SK-N-SH (cell line): ENCODE measurements at regions not wholly inside any gene's neighbourhood (a gene's known extent, or its start where the extent isn't known, plus 50 kb on each side); places are given as distances from the start of the nearest gene placed in this dataset.

Source experiments
- CTCF ChIA-PET: fragments of 300-600, 350-600 bp; formaldehyde crosslinking; extraction: SDS; loops from one replicate; lab custom pipeline; 2021; lab: Yijun Ruan, JAX
- POLR2A ChIA-PET: fragments of 350-600 bp; sonication (Branson Sonifier 250); formaldehyde crosslinking; extraction: SDS; loops from one replicate; lab custom pipeline; 2020; ENCODE audit warnings: antibody characterized with exemption, inconsistent platforms; lab: Yijun Ruan, JAX
- DNase-seq: peaks from one replicate; pipeline ENCODE4 v3.0.0; 2012
- H2AFZ ChIP-seq: fragments of 200-600 bp; sonication (generic); 2 replicates; pipeline ENCODE4 v1.8.1; 2016; ENCODE audit warnings: antibody characterized with exemption, mild to moderate bottlenecking, low read depth
- H3F3A ChIP-seq: fragments of 200-600 bp; sonication (generic); replicated peaks from 2 replicates; pipeline ENCODE3; 2016; ENCODE audit warnings: antibody characterized with exemption, mild to moderate bottlenecking; ENCODE audit not compliant: insufficient read depth
- H3K27ac ChIP-seq, 2 experiments: fragments of 200-500 bp in 1 of 2; fragments of 200-600 bp in 1 of 2; sonication (Bioruptor generic) in 1 of 2; sonication (generic), shearing (Covaris generic) in 1 of 2; 2 replicates each; pipeline versions ENCODE4 v1.5.1 to v1.6.1; 2014 to 2016; ENCODE audit warnings: low read depth in 2 of 2, inconsistent platforms in 1 of 2, low read length in 1 of 2, mild to moderate bottlenecking in 1 of 2, mixed read lengths in 1 of 2
- H3K27me3 ChIP-seq: fragments of 200-600 bp; sonication (generic), shearing (Covaris generic); 2 replicates; pipeline ENCODE4 v1.6.1; 2016; ENCODE audit warnings: mixed run types; ENCODE audit not compliant: insufficient read depth
- H3K36me3 ChIP-seq, 2 experiments: fragments of 200-500 bp in 1 of 2; fragments of 200-600 bp in 1 of 2; sonication (Bioruptor generic) in 1 of 2; sonication (generic) in 1 of 2; replicated peaks in 1 of 2; 2 replicates each; pipeline versions ENCODE3 to v1.5.1; 2014 to 2016; ENCODE audit warnings: low read length in 1 of 2, mild to moderate bottlenecking in 1 of 2; ENCODE audit not compliant: insufficient read depth in 2 of 2, control insufficient read depth in 1 of 2
- H3K4me1 ChIP-seq, 2 experiments: fragments of 200-500 bp in 1 of 2; fragments of 200-600 bp in 1 of 2; sonication (Bioruptor generic) in 1 of 2; sonication (generic), shearing (Covaris generic) in 1 of 2; 2 replicates each; pipeline versions ENCODE4 v1.5.1 to v1.6.1; 2014 to 2016; ENCODE audit warnings: low read depth in 1 of 2, low read length in 1 of 2, mixed run types in 1 of 2; ENCODE audit not compliant: insufficient read depth in 2 of 2, control insufficient read depth in 1 of 2
- H3K4me2 ChIP-seq: fragments of 200-600 bp; sonication (generic), shearing (Covaris generic); 2 replicates; pipeline ENCODE4 v1.6.1; 2017; ENCODE audit warnings: mixed run types
- H3K4me3 ChIP-seq, 2 experiments: fragments of 200-500 bp in 1 of 2; fragments of 200-600 bp in 1 of 2; sonication (Bioruptor generic) in 1 of 2; sonication (generic), shearing (Covaris generic) in 1 of 2; 2 replicates each; pipeline versions ENCODE4 v1.5.1 to v1.8.1; 2014 to 2016; ENCODE audit warnings: low read depth in 2 of 2, inconsistent platforms in 1 of 2, low read length in 1 of 2, mild to moderate bottlenecking in 1 of 2, mixed read lengths in 1 of 2, moderate library complexity in 1 of 2
- H3K79me2 ChIP-seq: fragments of 200-600 bp; sonication (generic); 2 replicates; pipeline ENCODE4 v1.8.1; 2017; ENCODE audit warnings: mild to moderate bottlenecking; ENCODE audit not compliant: insufficient read depth
- H3K9ac ChIP-seq: fragments of 200-600 bp; sonication (generic); 2 replicates; pipeline ENCODE4 v1.6.1; 2017; ENCODE audit warnings: mixed run types
- H3K9me2 ChIP-seq: fragments of 200-600 bp; sonication (generic); 2 replicates; pipeline ENCODE4 v1.6.1; 2017; ENCODE audit warnings: mixed run types
- H3K9me3 ChIP-seq: fragments of 200-600 bp; sonication (generic); 2 replicates; pipeline ENCODE4 v1.6.1; 2017; ENCODE audit warnings: mixed run types, mild to moderate bottlenecking, moderate library complexity
- H4K20me1 ChIP-seq: fragments of 200-600 bp; sonication (generic); 2 replicates; pipeline ENCODE4 v1.6.1; 2017; ENCODE audit warnings: mild to moderate bottlenecking, mixed run types; ENCODE audit not compliant: insufficient read depth
- CTCF ChIP-seq: fragments of 200-600 bp; sonication (generic); IDR thresholded peaks from 2 replicates; pipeline ENCODE4 v1.6.1; 2017; ENCODE audit warnings: antibody characterized with exemption, mild to moderate bottlenecking, moderate library complexity
- EP300 ChIP-seq, 2 experiments: IDR thresholded peaks; 2 replicates each; pipeline versions ENCODE4 v1.4.0 to v1.6.1; 2012; ENCODE audit warnings: borderline replicate concordance in 1 of 2, low read depth in 1 of 2, low read length in 1 of 2
- FOXJ3 ChIP-seq: sonication (generic); formaldehyde crosslinking; IDR thresholded peaks from 2 replicates; pipeline ENCODE4 v1.5.1; 2020; ENCODE audit warnings: mild to moderate bottlenecking, missing genetic modification reagents
- FOXM1 ChIP-seq: IDR thresholded peaks from 2 replicates; pipeline ENCODE4 v1.4.0; 2012; ENCODE audit warnings: low read depth, mild to moderate bottlenecking
- GABPA ChIP-seq: IDR thresholded peaks from 2 replicates; pipeline ENCODE4 v1.4.0; 2012; ENCODE audit warnings: low read depth, mild to moderate bottlenecking
- GATA2 ChIP-seq: sonication (generic); formaldehyde crosslinking; IDR thresholded peaks from 2 replicates; pipeline ENCODE4 v1.5.0; 2020; ENCODE audit warnings: mild to moderate bottlenecking, missing genetic modification reagents
- IRF3 ChIP-seq: fragments of 150-350 bp; IDR thresholded peaks from 2 replicates; pipeline ENCODE4 v1.6.1; 2016; ENCODE audit warnings: mild to moderate bottlenecking, low read depth, low read length
- MEF2A ChIP-seq: IDR thresholded peaks from 2 replicates; pipeline ENCODE4 v1.4.0; 2012; ENCODE audit warnings: low read depth, borderline replicate concordance
- NFIC ChIP-seq: IDR thresholded peaks from 2 replicates; pipeline ENCODE4 v1.4.0; 2012; ENCODE audit warnings: borderline replicate concordance
- PBX3 ChIP-seq: IDR thresholded peaks from 2 replicates; pipeline ENCODE4; 2012
- POLR2AphosphoS5 ChIP-seq: IDR thresholded peaks from 2 replicates; pipeline ENCODE4 v1.6.1; 2012; ENCODE audit warnings: low read depth, low read length
- REST ChIP-seq: IDR thresholded peaks from 2 replicates; pipeline ENCODE4 v1.6.1; 2012; ENCODE audit warnings: mild to moderate bottlenecking, low read depth, low read length, moderate library complexity
- TAF1 ChIP-seq: IDR thresholded peaks from 2 replicates; pipeline ENCODE4 v1.6.1; 2012; ENCODE audit warnings: low read depth, mild to moderate bottlenecking, low read length, moderate library complexity, borderline replicate concordance
- TEAD4 ChIP-seq: IDR thresholded peaks from 2 replicates; pipeline ENCODE4 v1.4.0; 2012; ENCODE audit warnings: mild to moderate bottlenecking, borderline replicate concordance; ENCODE audit not compliant: insufficient read depth
- ZBTB33 ChIP-seq: IDR thresholded peaks from 2 replicates; pipeline ENCODE4 v1.4.0; 2012; ENCODE audit warnings: low read depth, borderline replicate concordance
- WGBS: methylation state at CpG from one replicate; pipeline ENCODE4 v1.1.6; 2017; ENCODE audit warnings: low lambda C conversion rate; 5-methylcytosine and 5-hydroxymethylcytosine counted together

- TF ChIP-seq REST = no peak
Measured at GRCh38 chr4:151994429-151994828, 233.6 kb upstream of the GATB start (continued).

GRCh38 chr4:151993521-151993920 lies 232.7 kb upstream of the GATB start:
- Histone ChIP-seq H2AFZ (no peak overlapping the region), H3K9ac (no peak overlapping the region), H3K4me2 (no peak overlapping the region), H3K9me3 (no peaks in the 10 kb centered on the region), H3K4me3 (no peak overlapping the region; a peak in 1 of 4 replicates), H3K79me2 (no peaks in the 10 kb centered on the region), H3F3A (no peaks in the 10 kb centered on the region), H3K9me2 (no peaks in the 10 kb centered on the region), H3K36me3 (no peaks in the 10 kb centered on the region), H3K4me1 (peaks cover 0 to 3% of the 10 kb centered on the region in 2 experiments; a peak in 1 of 4 replicates), H3K27me3 (no peaks in the 10 kb centered on the region), H3K27ac (no peak overlapping the region), H4K20me1 (no peaks in the 10 kb centered on the region)
- ChIA-PET POLR2A (no interaction called here), CTCF (interaction anchor here (1.3 kb wide), 1 partner anchor 28 kb away, joined by 3 read pairs; no protein-coding TSS in a partner anchor)
- no peak for DNase-seq
- TF ChIP-seq EP300 (IDR thresholded peaks at IDR 0.05; ENCODE audit: borderline replicate concordance in 1 of 2, low read depth in 1 of 2, low read length in 1 of 2) (no peak), FOXM1 (no peak), CTCF (no peak), GABPA (no peak), FOXJ3 (CRISPR knock-in tag) (no peak), NFIC (no peak), TEAD4 (no peak), GATA2 (CRISPR knock-in tag) (no peak), TAF1 (no peak), MEF2A (no peak), POLR2AphosphoS5 (no peak), PBX3 (no peak), ZBTB33 (no peak), IRF3 (no peak)
- WGBS = 69% methylated on average over 8 of the region's 8 CpGs
